CD4-positive, alpha-beta memory T cell (primary cell): ENCODE measurements at regions not wholly inside any gene's neighbourhood (a gene's known extent, or its start where the extent isn't known, plus 50 kb on each side); places are given as distances from the start of the nearest gene placed in this dataset.

Source experiments
- CTCF ChIA-PET: fragments of 350-600 bp; sonication (Branson Sonifier 250); formaldehyde crosslinking; loops from one replicate; lab custom pipeline; 2021; ENCODE audit warnings: inconsistent platforms; ENCODE audit not compliant: partially characterized antibody; lab: Charles Lee
- POLR2A ChIA-PET: fragments of 350-600 bp; sonication (Branson Sonifier 250); formaldehyde crosslinking; loops from one replicate; lab custom pipeline; 2021; ENCODE audit not compliant: partially characterized antibody; lab: Charles Lee
- DNase-seq, 5 donors: peaks; one replicate each; pipeline versions ENCODE4 v3.0.0 to v3.0.0-alpha.2; 2020 to 2022; ENCODE audit warnings: mixed read lengths in 1 of 5
- H3K27ac ChIP-seq: one replicate; pipeline ENCODE4 v1.7.0; 2013; ENCODE audit warnings: low read depth, low read length
- H3K27me3 ChIP-seq: 2 replicates; pipeline ENCODE4 v1.7.0; 2013; ENCODE audit warnings: mild to moderate bottlenecking, low read length, moderate library complexity; ENCODE audit not compliant: insufficient read depth
- H3K36me3 ChIP-seq: 2 replicates; pipeline ENCODE4 v1.7.0; 2013; ENCODE audit warnings: mild to moderate bottlenecking, low read length, moderate library complexity; ENCODE audit not compliant: insufficient read depth
- H3K4me1 ChIP-seq: 2 replicates; pipeline ENCODE4 v1.7.0; 2013; ENCODE audit warnings: mild to moderate bottlenecking, low read length, moderate library complexity; ENCODE audit not compliant: insufficient read depth
- H3K4me3 ChIP-seq, 2 donors: one replicate each; pipeline ENCODE4 v1.7.0; 2013; ENCODE audit warnings: low read length in 2 of 2, mild to moderate bottlenecking in 1 of 2
- H3K9me3 ChIP-seq, 2 donors: one replicate each; pipeline ENCODE4 v1.7.0; 2013; ENCODE audit warnings: low read length in 2 of 2, control low read depth in 1 of 2; ENCODE audit not compliant: control insufficient read depth in 1 of 2
- H3K27ac Mint-ChIP-seq, 7 donors: one replicate each; pipeline ENCODE4 v1.8.0; 2020 to 2021; ENCODE audit warnings: mixed read lengths in 7 of 7, mild to moderate bottlenecking in 6 of 7, inconsistent platforms in 3 of 7, moderate library complexity in 3 of 7
- H3K27me3 Mint-ChIP-seq, 2 donors: one replicate each; pipeline ENCODE4 v1.8.0; 2020 to 2021; ENCODE audit warnings: mixed read lengths in 2 of 2
- H3K36me3 Mint-ChIP-seq, 2 donors: one replicate each; pipeline ENCODE4 v1.8.0; 2020 to 2021; ENCODE audit warnings: mixed read lengths in 2 of 2, inconsistent platforms in 1 of 2, mild to moderate bottlenecking in 1 of 2
- H3K4me1 Mint-ChIP-seq, 4 donors: one replicate each; pipeline ENCODE4 v1.8.0; 2020 to 2021; ENCODE audit warnings: mixed read lengths in 4 of 4, mild to moderate bottlenecking in 1 of 4
- H3K4me3 Mint-ChIP-seq, 8 donors: one replicate each; pipeline ENCODE4 v1.8.0; 2020 to 2021; ENCODE audit warnings: mixed read lengths in 8 of 8, mild to moderate bottlenecking in 7 of 8, moderate library complexity in 6 of 8, inconsistent platforms in 3 of 8
- H3K9me3 Mint-ChIP-seq, 8 donors: one replicate each; pipeline ENCODE4 v1.8.0; 2020 to 2021; ENCODE audit warnings: mixed read lengths in 8 of 8, mild to moderate bottlenecking in 5 of 8, inconsistent platforms in 3 of 8, moderate library complexity in 1 of 8
- intact Hi-C: fragments of 100-400 bp; cut with micrococcal nuclease; formaldehyde crosslinking; loops from one replicate; pipeline ENCODE4 v1.15.1; 2023

GRCh38 chr12:127178052-127178451 lies 1088.9 kb upstream of the TMEM132C start:
- CTCF ChIA-PET, result no interaction called here
- no peak overlapping the region for H3K27ac ChIP-seq
- POLR2A ChIA-PET, result no interaction called here

GRCh38 chr12:127178463-127178862 lies 1088.5 kb upstream of the TMEM132C start:
- Mint-ChIP-seq H3K9me3 (peaks cover 2 to 25% (median 17%) of the 10 kb centered on the region in 8 donors), H3K27ac (no peak overlapping the region), H3K4me3 (no peak overlapping the region), H3K4me1 (no peaks in the 10 kb centered on the region), H3K36me3 (no peaks in the 10 kb centered on the region), H3K27me3 (peaks cover 3 to 7% of the 10 kb centered on the region in 2 donors)
- intact Hi-C loops, result no loop called here
- H3K4me3 ChIP-seq, result no peak overlapping the region
- ChIA-PET CTCF (no interaction called here), POLR2A (no interaction called here)
- H3K36me3 ChIP-seq, result no peaks in the 10 kb centered on the region
- H3K27ac ChIP-seq, result no peak overlapping the region
- H3K9me3 ChIP-seq, result peaks cover 0 to 16% of the 10 kb centered on the region in 2 donors
- no peak for DNase-seq
- H3K4me1 ChIP-seq, result no peaks in the 10 kb centered on the region
- H3K27me3 ChIP-seq, result no peaks in the 10 kb centered on the region

More at GRCh38 chr12:127178052-127178451, 1088.9 kb upstream of the TMEM132C start:
- H3K36me3 Mint-ChIP-seq, result no peaks in the 10 kb centered on the region
- peaks cover 2 to 6% of the 10 kb centered on the region in 2 donors for H3K27me3 Mint-ChIP-seq
- Histone ChIP-seq H3K9me3 (peaks cover 0 to 16% of the 10 kb centered on the region in 2 donors), H3K27me3 (no peaks in the 10 kb centered on the region), H3K4me1 (no peaks in the 10 kb centered on the region), H3K36me3 (no peaks in the 10 kb centered on the region), H3K4me3 (no peak overlapping the region)
- H3K9me3 Mint-ChIP-seq, result peaks cover 2 to 25% (median 17%) of the 10 kb centered on the region in 8 donors
- intact Hi-C loops, result no loop called here
- H3K4me3 Mint-ChIP-seq, result no peak overlapping the region
- H3K4me1 Mint-ChIP-seq, result no peaks in the 10 kb centered on the region
- DNase-seq, result no peak
- H3K27ac Mint-ChIP-seq, result no peak overlapping the region

- Mint-ChIP-seq H3K4me1 (no peaks in the 10 kb centered on the region), H3K9me3 (peaks cover 2 to 25% (median 16%) of the 10 kb centered on the region in 8 donors), H3K27me3 (peaks cover 3 to 7% of the 10 kb centered on the region in 2 donors), H3K36me3 (no peaks in the 10 kb centered on the region), H3K27ac (no peak overlapping the region), H3K4me3 (no peak overlapping the region)
- no peak for DNase-seq
- no peak overlapping the region for H3K4me3 ChIP-seq
- H3K9me3 ChIP-seq, result peaks cover 0 to 16% of the 10 kb centered on the region in 2 donors
- no peaks in the 10 kb centered on the region for H3K4me1 ChIP-seq
- no peaks in the 10 kb centered on the region for H3K27me3 ChIP-seq
- POLR2A ChIA-PET, result no interaction called here
- intact Hi-C loops, result no loop called here
- CTCF ChIA-PET, result no interaction called here
- H3K36me3 ChIP-seq, result no peaks in the 10 kb centered on the region
- no peak overlapping the region for H3K27ac ChIP-seq
Measured at GRCh38 chr12:127179176-127179575, 1087.8 kb upstream of the TMEM132C start.

GRCh38 chr12:127182018-127182417 lies 1085.0 kb upstream of the TMEM132C start:
- Mint-ChIP-seq H3K4me1 (no peaks in the 10 kb centered on the region), H3K27ac (no peak overlapping the region), H3K9me3 (peaks cover 2 to 16% (median 11%) of the 10 kb centered on the region in 8 donors), H3K27me3 (peaks cover 3 to 7% of the 10 kb centered on the region in 2 donors), H3K36me3 (no peaks in the 10 kb centered on the region), H3K4me3 (no peak overlapping the region)
- ChIA-PET CTCF (no interaction called here), POLR2A (no interaction called here)
- no peak overlapping the region for H3K27ac ChIP-seq
- H3K4me3 ChIP-seq, result no peak overlapping the region
- intact Hi-C loops, result no loop called here
- no peaks in the 10 kb centered on the region for H3K4me1 ChIP-seq
- no peak for DNase-seq
- peaks cover 0 to 7% of the 10 kb centered on the region in 2 donors for H3K9me3 ChIP-seq
- H3K36me3 ChIP-seq, result no peaks in the 10 kb centered on the region
- no peaks in the 10 kb centered on the region for H3K27me3 ChIP-seq

GRCh38 chr12:127189992-127190391 lies 1077.0 kb upstream of the TMEM132C start:
- Histone ChIP-seq H3K4me3 (no peak overlapping the region), H3K27me3 (no peaks in the 10 kb centered on the region), H3K9me3 (no peaks in the 10 kb centered on the region), H3K4me1 (no peaks in the 10 kb centered on the region), H3K27ac (no peak overlapping the region), H3K36me3 (no peaks in the 10 kb centered on the region)
- Mint-ChIP-seq H3K36me3 (no peaks in the 10 kb centered on the region), H3K27ac (no peak overlapping the region), H3K4me1 (no peaks in the 10 kb centered on the region), H3K27me3 (peaks cover 2 to 9% of the 10 kb centered on the region in 2 donors), H3K9me3 (peaks cover 0 to 3% (median 0%) of the 10 kb centered on the region in 8 donors), H3K4me3 (no peak overlapping the region)
- no peak for DNase-seq
- POLR2A ChIA-PET, result no interaction called here
- intact Hi-C loops, result no loop called here
- CTCF ChIA-PET, result no interaction called here

- Histone ChIP-seq H3K36me3 (no peaks in the 10 kb centered on the region), H3K27me3 (no peaks in the 10 kb centered on the region), H3K4me3 (no peak overlapping the region), H3K4me1 (no peaks in the 10 kb centered on the region), H3K27ac (no peak overlapping the region), H3K9me3 (no peaks in the 10 kb centered on the region)
- CTCF ChIA-PET, result no interaction called here
- no peaks in the 10 kb centered on the region for H3K4me1 Mint-ChIP-seq
- peaks cover 8 to 9% of the 10 kb centered on the region in 2 donors for H3K27me3 Mint-ChIP-seq
- intact Hi-C loops, result no loop called here
- DNase-seq, result no peak
- no peaks in the 10 kb centered on the region for H3K36me3 Mint-ChIP-seq
- no peak overlapping the region for H3K27ac Mint-ChIP-seq
- no peak overlapping the region for H3K4me3 Mint-ChIP-seq
- POLR2A ChIA-PET, result no interaction called here
- peaks cover 0 to 3% (median 0%) of the 10 kb centered on the region in 8 donors for H3K9me3 Mint-ChIP-seq
Measured at GRCh38 chr12:127191129-127191528, 1075.8 kb upstream of the TMEM132C start.

GRCh38 chr12:127192391-127192790 lies 1074.6 kb upstream of the TMEM132C start:
- H3K27ac ChIP-seq, result no peak overlapping the region
- POLR2A ChIA-PET, result no interaction called here
- no peaks in the 10 kb centered on the region for H3K27me3 ChIP-seq
- no peak overlapping the region for H3K4me3 ChIP-seq
- no peak overlapping the region for H3K4me3 Mint-ChIP-seq
- H3K4me1 ChIP-seq, result no peaks in the 10 kb centered on the region
- CTCF ChIA-PET, result no interaction called here
- no peaks in the 10 kb centered on the region for H3K9me3 ChIP-seq
- intact Hi-C loops, result no loop called here
- peaks cover 0 to 3% (median 0%) of the 10 kb centered on the region in 8 donors for H3K9me3 Mint-ChIP-seq
- no peaks in the 10 kb centered on the region for H3K4me1 Mint-ChIP-seq
- H3K36me3 ChIP-seq, result no peaks in the 10 kb centered on the region
- DNase-seq, result no peak
- peaks cover 9 to 11% of the 10 kb centered on the region in 2 donors for H3K27me3 Mint-ChIP-seq
- no peaks in the 10 kb centered on the region for H3K36me3 Mint-ChIP-seq
- no peak overlapping the region for H3K27ac Mint-ChIP-seq

GRCh38 chr12:127193341-127193740 lies 1073.6 kb upstream of the TMEM132C start:
- H3K4me3 ChIP-seq, result no peak overlapping the region
- no peaks in the 10 kb centered on the region for H3K27me3 ChIP-seq
- CTCF ChIA-PET, result no interaction called here
- H3K36me3 ChIP-seq, result no peaks in the 10 kb centered on the region
- DNase-seq, result no peak
- Mint-ChIP-seq H3K4me1 (no peaks in the 10 kb centered on the region), H3K36me3 (no peaks in the 10 kb centered on the region), H3K27ac (no peak overlapping the region), H3K27me3 (peaks cover 3 to 13% of the 10 kb centered on the region in 2 donors), H3K4me3 (no peak overlapping the region), H3K9me3 (peaks cover 0 to 3% (median 0%) of the 10 kb centered on the region in 8 donors)
- no peak overlapping the region for H3K27ac ChIP-seq
- no peaks in the 10 kb centered on the region for H3K9me3 ChIP-seq
- POLR2A ChIA-PET, result no interaction called here
- intact Hi-C loops, result no loop called here
- H3K4me1 ChIP-seq, result no peaks in the 10 kb centered on the region
